ENCODE measurements at regions not wholly inside any gene's neighbourhood (a gene's known extent, or its start where the extent isn't known, plus 50 kb on each side); places are given as distances from the start of the nearest gene placed in this dataset.

DNA sequence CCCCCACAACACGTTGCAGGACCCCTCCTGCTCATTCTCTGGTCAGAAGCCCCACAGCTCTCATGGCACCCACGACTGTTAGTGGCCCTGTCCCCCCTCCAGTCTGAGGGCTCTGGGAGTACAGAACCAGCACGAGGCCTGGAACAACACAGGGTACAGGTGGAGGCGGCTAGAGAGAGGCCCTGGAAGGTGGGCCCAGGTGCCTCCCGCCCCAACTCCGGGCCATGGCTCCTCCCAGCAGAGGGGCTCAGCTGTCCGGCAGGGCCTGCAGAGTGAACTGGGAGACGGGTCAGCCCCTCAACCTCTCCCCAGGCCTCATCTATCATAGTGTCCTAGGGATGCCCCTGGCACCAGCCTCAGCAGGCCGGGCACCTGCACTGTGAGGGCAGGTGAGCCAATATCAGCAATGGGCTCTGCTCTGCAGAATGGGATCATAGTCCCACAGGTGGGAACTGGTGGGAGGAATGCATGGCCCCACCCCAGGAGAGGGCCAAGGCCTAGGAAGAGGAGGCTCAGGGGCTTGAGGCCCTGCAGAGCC is 58.6 kb downstream of the BARX1 start:
- TF ChIP-seq, protein P1, sequence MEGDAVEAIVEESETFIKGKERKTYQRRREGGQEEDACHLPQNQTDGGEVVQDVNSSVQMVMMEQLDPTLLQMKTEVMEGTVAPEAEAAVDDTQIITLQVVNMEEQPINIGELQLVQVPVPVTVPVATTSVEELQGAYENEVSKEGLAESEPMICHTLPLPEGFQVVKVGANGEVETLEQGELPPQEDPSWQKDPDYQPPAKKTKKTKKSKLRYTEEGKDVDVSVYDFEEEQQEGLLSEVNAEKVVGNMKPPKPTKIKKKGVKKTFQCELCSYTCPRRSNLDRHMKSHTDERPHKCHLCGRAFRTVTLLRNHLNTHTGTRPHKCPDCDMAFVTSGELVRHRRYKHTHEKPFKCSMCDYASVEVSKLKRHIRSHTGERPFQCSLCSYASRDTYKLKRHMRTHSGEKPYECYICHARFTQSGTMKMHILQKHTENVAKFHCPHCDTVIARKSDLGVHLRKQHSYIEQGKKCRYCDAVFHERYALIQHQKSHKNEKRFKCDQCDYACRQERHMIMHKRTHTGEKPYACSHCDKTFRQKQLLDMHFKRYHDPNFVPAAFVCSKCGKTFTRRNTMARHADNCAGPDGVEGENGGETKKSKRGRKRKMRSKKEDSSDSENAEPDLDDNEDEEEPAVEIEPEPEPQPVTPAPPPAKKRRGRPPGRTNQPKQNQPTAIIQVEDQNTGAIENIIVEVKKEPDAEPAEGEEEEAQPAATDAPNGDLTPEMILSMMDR (IDR thresholded peaks at IDR 0.05; ENCODE audit: low read depth, low read length) = no peak
- no peak for DNase-seq (ENCODE audit: extremely low read depth, low read depth)

DNA sequence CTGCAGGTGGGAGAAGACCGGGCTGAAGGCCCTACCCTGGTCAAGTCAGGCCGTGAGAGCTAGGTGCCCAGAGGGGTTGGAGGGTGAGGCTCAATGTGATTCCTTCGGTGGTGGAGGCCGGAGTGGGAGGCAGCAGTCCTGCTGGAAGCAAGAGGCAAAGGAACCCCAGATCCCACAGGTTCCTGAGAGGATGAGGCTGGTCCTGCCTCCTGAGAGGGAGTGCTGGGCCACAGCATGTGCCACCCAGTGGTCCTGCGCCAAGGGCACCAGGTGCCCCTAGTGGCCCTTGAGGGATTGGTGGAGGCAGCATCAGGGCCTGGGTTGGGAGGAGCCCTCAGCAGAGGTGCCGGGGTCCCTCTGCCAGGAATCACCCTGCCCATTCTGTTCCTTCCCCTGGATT is 59.1 kb downstream of the BARX1 start:
- no peak for DNase-seq (ENCODE audit: extremely low read depth, low read depth)
- TF ChIP-seq, protein P1 (IDR thresholded peaks at IDR 0.05; ENCODE audit: low read depth, low read length) = no peak

DNA sequence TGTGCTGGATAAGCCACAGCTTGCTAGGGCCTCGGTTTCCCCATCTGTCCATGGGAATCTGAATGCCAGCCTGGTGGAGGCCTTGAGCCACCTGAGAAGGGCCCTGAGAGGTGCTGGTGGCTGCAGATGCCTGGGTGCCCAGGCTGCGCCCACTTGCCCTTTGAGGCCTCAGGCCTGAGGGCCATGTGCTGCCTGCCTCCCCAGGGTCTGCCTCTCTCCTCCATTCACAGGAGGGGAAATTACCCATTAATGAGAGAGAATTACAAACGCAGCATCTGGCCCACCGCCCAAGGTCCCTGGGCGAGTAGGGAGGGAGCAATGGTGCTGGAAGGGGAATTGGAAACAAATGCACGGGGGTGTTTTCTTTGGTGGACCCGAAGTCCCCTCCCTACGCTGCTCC is 59.6 kb downstream of the BARX1 start:
- TF ChIP-seq, protein P1 (IDR thresholded peaks at IDR 0.05; ENCODE audit: low read depth, low read length) = no peak
- DNase-seq (ENCODE audit: extremely low read depth, low read depth) = no peak

DNA sequence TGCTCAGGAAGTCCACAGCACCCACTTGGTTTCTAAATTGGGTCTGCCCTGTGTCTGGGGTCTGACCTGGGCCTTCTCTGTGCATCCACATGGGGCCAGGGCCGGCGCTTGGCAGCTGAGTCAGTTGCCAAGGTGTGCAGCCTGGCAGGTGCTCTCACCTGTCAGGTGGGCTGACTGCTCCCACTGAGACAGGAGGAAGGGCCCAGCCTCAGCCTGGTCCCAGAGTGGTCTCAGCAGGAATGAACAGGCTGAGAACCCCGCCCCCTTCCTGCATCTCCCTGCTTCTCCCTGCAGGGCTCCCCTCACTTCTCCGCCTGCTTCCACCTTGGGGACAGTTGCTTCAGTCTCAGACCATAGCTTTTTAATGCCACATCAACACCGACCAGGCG is 60.5 kb downstream of the BARX1 start:
- TF ChIP-seq, protein P1 (IDR thresholded peaks at IDR 0.05; ENCODE audit: low read depth, low read length) = no peak
- no peak for DNase-seq (ENCODE audit: extremely low read depth, low read depth)

DNA sequence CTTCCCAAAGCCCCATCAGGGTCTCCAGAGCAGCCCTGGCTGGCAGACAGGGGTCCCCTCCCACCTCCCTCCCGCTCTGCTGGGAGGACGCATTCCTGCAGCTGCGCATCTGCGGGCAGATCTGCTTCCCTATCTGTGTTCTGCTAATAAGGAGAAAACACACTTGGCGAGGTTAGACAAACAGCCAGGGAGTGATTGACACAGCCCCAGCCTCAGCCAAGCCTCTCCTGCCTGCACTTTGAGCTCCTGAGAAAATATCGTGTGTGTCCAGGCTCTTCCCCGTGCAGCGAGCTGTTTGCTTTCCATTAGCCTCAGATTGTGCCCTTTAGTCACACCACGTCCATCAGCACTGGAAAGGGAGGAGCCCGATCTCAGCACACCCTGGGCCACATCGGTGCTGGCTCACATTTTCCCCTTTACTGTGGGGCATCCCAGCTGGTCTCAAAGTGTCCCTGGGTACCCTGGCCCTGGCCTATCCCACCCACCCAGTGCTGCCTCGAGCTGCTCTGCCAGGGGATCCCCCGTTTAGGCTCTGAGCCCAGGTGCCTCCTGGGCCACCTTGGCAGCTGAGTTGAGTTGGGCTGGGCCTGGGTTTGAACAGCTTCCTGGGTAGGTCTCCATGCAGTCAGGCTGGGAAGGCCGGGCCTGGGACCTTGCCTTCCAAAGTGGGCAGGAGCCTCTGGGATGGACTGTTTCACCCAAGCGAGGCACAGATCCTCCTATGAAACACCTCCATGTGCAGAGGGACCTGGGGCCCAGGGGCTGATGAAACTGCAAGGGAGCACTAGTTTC is 61.1 kb downstream of the BARX1 start:
- DNase-seq (ENCODE audit: extremely low read depth, low read depth) = no peak
- TF ChIP-seq, protein P1 (IDR thresholded peaks at IDR 0.05; ENCODE audit: low read depth, low read length) = no peak

DNA sequence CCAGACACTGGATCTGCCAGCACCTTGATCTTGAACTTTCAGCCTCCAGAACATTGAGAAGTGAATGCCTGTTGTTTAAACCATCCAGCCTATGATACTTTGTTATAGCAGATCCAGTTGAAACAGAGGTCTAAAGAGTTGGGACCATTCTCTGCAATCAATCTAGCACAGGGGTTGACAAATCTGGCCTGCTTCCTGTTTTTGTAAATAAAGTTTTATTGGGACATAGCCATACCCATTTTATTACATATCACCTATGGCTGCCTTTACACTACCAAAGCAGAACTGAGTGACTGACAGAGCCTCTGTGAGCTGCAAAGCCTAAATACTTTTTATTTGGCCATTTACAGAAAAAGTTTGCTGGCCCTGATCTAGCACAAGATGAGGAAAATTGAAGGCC is 62.0 kb downstream of the BARX1 start:
- TF ChIP-seq, protein P1 (IDR thresholded peaks at IDR 0.05; ENCODE audit: low read depth, low read length) = no peak
- no peak for DNase-seq (ENCODE audit: extremely low read depth, low read depth)

DNA sequence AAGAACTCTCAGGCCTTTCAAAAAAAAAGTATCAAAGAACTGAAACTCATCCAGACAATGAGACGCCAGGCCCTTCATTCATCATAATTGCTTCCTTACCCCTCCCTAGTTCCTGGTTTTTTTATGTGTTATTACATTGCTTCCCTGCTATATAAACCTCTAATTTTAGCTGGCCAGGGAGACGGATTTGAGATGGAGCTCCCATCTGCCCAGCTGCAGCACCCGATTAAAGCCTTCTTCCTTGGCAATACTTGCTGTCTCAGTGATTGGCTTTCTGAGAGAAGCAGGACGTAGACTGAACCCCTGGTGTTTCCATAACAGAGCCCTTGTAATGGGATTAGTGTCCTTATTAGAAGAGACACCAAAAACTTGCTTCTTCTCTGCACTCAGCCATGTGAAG is 62.4 kb downstream of the BARX1 start:
- DNase-seq (ENCODE audit: extremely low read depth, low read depth) = no peak
- TF ChIP-seq, protein P1 (IDR thresholded peaks at IDR 0.05; ENCODE audit: low read depth, low read length) = no peak
